ENCODE measurements at regions not wholly inside any gene's neighbourhood (a gene's known extent, or its start where the extent isn't known, plus 50 kb on each side); places are given as distances from the start of the nearest gene placed in this dataset.
"Not testable (repeated sequence)": the region's sequence is repeated elsewhere in the genome, so short reads cannot be mapped to it uniquely, and the experiment has no call there.

- Mint-ChIP-seq H3K27ac (no peak overlapping the region), H3K4me3 (no peak overlapping the region), H3K36me3 (no peaks in the 10 kb centered on the region), H3K27me3 (peaks cover 2% of the 10 kb centered on the region), H3K4me1 (no peaks in the 10 kb centered on the region), H3K9me3 (no peaks in the 10 kb centered on the region)
- ATAC-seq (ENCODE audit: low read depth) (no peak), DNase-seq (ENCODE audit: low spot score in 2 of 2) (no peak)
Observed at GRCh38 chr2:67883316-67884087, 179.3 kb downstream of the C1D start.

- no peak overlapping the region for H3K27ac Mint-ChIP-seq
- ATAC-seq (ENCODE audit: low read depth) (no peak), DNase-seq (ENCODE audit: low spot score in 2 of 2) (no peak)
- H3K27me3 Mint-ChIP-seq = peaks cover 1% of the 10 kb centered on the region
- no peak overlapping the region for H3K4me3 Mint-ChIP-seq
- H3K9me3 Mint-ChIP-seq = no peaks in the 10 kb centered on the region
- H3K36me3 Mint-ChIP-seq = no peaks in the 10 kb centered on the region
- no peaks in the 10 kb centered on the region for H3K4me1 Mint-ChIP-seq
Observed at GRCh38 chr2:67888351-67889005, 174.3 kb downstream of the C1D start.

DNA sequence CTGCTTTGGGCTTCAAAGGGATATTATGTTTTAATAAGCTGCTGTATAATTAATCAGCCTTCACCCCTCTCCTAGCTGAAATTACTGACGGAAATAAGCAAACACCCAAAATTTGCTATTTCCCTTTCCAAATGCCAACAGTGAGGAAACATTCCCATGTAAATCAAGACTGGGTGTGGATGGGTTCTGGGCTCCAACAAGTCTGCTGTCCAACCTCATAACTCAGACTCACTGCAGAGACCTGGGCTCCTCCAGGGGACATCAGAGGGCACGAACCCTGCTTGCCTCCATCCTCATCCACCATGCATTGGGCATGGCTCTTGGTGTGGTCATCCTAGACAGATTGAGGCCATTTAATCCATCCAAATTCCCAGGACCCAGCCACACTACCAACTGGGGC, 173.7 kb downstream of the C1D start:
- Mint-ChIP-seq H3K4me1 (no peaks in the 10 kb centered on the region), H3K36me3 (no peaks in the 10 kb centered on the region), H3K4me3 (no peak overlapping the region), H3K9me3 (peaks cover 2% of the 10 kb centered on the region), H3K27me3 (peaks cover 5% of the 10 kb centered on the region), H3K27ac (no peak overlapping the region)
- ATAC-seq (ENCODE audit: low read depth) = no peak
- no peak for DNase-seq (ENCODE audit: low spot score in 2 of 2)

DNA sequence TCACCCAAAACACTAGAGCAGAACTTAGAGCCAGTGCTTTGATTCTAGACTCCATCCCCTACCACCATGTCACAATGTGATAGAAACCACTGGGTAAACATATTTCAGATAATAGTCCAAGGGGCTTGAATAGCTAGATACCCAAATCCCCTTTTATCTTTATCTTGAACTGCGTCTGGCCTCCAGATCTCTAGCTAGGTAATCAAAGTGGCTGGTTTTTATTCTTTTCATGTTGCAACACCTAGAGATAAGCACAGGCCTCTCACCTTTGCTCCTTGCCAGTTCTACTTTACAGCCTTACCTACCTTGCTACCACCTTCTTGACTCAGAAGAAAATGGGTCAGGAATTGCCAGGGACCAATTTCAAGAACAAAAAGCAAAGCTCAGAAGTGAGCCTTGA, 171.2 kb downstream of the C1D start:
- H3K36me3 Mint-ChIP-seq = no peaks in the 10 kb centered on the region
- H3K27me3 Mint-ChIP-seq = peaks cover 11% of the 10 kb centered on the region
- peaks cover 2% of the 10 kb centered on the region for H3K9me3 Mint-ChIP-seq
- H3K4me1 Mint-ChIP-seq = no peaks in the 10 kb centered on the region
- H3K27ac Mint-ChIP-seq = no peak overlapping the region
- H3K4me3 Mint-ChIP-seq = no peak overlapping the region
- no peak for ATAC-seq (ENCODE audit: low read depth)
- DNase-seq (ENCODE audit: low spot score in 2 of 2) = no peak

GRCh38 chr2:67892339-67892846, 170.4 kb downstream of the C1D start:
- no peaks in the 10 kb centered on the region for H3K4me1 Mint-ChIP-seq
- DNase-seq (ENCODE audit: low spot score in 2 of 2) = no peak
- H3K27me3 Mint-ChIP-seq = peaks cover 16% of the 10 kb centered on the region
- ATAC-seq (ENCODE audit: low read depth) = no peak
- no peak overlapping the region for H3K27ac Mint-ChIP-seq
- no peak overlapping the region for H3K4me3 Mint-ChIP-seq
- H3K9me3 Mint-ChIP-seq = peaks cover 2% of the 10 kb centered on the region
- no peaks in the 10 kb centered on the region for H3K36me3 Mint-ChIP-seq

- no peak overlapping the region for H3K4me3 Mint-ChIP-seq
- no peaks in the 10 kb centered on the region for H3K4me1 Mint-ChIP-seq
- H3K9me3 Mint-ChIP-seq = peaks cover 2% of the 10 kb centered on the region
- no peak overlapping the region for H3K27ac Mint-ChIP-seq
- ATAC-seq (ENCODE audit: low read depth) = no peak
- H3K27me3 Mint-ChIP-seq = peaks cover 16% of the 10 kb centered on the region
- no peak for DNase-seq (ENCODE audit: low spot score in 2 of 2)
- H3K36me3 Mint-ChIP-seq = no peaks in the 10 kb centered on the region
Observed at GRCh38 chr2:67895227-67895941, 167.4 kb downstream of the C1D start.

GRCh38 chr2:67896076-67896475, 166.7 kb downstream of the C1D start:
- ATAC-seq (ENCODE audit: low read depth) (no peak), DNase-seq (ENCODE audit: low spot score in 2 of 2) (no peak)
- no peak overlapping the region for H3K4me3 Mint-ChIP-seq
- no peaks in the 10 kb centered on the region for H3K36me3 Mint-ChIP-seq
- H3K9me3 Mint-ChIP-seq = peaks cover 2% of the 10 kb centered on the region
- H3K27ac Mint-ChIP-seq = no peak overlapping the region
- no peaks in the 10 kb centered on the region for H3K4me1 Mint-ChIP-seq
- H3K27me3 Mint-ChIP-seq = peaks cover 14% of the 10 kb centered on the region

DNA sequence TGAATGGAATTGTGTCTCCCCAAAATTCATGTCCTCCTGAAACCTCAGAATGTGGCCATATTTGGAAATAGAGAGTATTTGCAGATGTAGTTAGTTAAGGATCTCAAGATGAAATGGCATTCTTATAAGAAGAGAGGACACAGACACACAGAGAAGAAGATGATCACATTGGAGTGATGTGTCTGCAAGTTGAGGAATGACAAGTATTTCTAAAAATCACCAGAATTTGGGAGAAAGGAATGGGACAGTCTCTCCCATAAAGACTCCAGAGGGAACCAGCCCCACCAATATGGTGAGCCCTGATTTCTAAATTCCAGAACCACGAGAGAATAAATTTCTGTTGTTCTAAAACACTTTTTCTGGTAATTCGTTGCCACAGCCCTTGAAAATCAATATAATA, 166.3 kb downstream of the C1D start:
- H3K27me3 Mint-ChIP-seq = peaks cover 14% of the 10 kb centered on the region
- DNase-seq (ENCODE audit: low spot score in 2 of 2) (no peak), ATAC-seq (ENCODE audit: low read depth) (no peak)
- H3K9me3 Mint-ChIP-seq = peaks cover 2% of the 10 kb centered on the region
- no peak overlapping the region for H3K27ac Mint-ChIP-seq
- no peaks in the 10 kb centered on the region for H3K4me1 Mint-ChIP-seq
- H3K4me3 Mint-ChIP-seq = no peak overlapping the region
- H3K36me3 Mint-ChIP-seq = no peaks in the 10 kb centered on the region

DNA sequence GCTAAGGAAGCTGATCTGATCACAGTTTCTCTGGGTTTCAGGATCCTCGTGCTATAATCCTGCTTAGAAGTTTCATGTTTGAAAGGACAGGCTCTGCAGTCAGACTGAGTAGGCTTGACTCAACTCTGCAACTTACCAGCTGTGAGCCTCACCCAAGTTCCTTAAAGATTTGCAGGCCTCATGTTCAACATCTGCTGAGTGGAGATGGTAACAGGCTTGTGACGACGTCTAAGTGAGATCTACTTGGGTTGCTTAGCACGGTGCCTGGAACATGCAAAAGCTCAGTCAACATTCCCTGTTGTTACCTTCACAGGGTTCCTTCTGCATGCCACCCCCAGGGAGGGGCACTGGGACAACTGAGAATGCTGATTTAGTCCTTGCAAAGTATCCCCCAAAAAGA, 164.2 kb downstream of the C1D start:
- Mint-ChIP-seq H3K4me3 (no peak overlapping the region), H3K27ac (no peak overlapping the region), H3K36me3 (no peaks in the 10 kb centered on the region), H3K4me1 (no peaks in the 10 kb centered on the region), H3K9me3 (peaks cover 2% of the 10 kb centered on the region), H3K27me3 (peaks cover 16% of the 10 kb centered on the region)
- no peak for DNase-seq (ENCODE audit: low spot score in 2 of 2)
- no peak for ATAC-seq (ENCODE audit: low read depth)

DNA sequence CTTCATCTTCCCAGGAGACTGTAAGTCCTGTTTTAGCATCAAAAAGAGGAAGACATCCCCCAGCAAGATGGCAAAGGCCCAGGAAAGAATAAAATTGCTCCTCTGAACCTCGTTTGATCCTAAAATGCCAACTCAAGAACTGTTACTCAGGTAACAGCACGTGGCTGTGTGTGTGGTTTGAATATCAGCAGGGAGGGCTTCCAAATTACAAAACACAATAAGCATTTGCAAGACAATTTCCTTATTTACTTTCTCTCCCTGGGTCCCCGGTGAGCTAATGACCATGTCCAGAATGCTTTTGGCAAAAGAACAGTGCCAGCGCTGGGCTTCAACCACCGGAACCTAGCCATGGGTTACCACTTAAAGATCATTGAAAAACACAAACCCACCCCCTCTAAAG, 163.6 kb downstream of the C1D start:
- Mint-ChIP-seq H3K4me3 (no peak overlapping the region), H3K4me1 (no peaks in the 10 kb centered on the region), H3K9me3 (no peaks in the 10 kb centered on the region), H3K27me3 (peaks cover 13% of the 10 kb centered on the region), H3K36me3 (no peaks in the 10 kb centered on the region), H3K27ac (no peak overlapping the region)
- ATAC-seq (ENCODE audit: low read depth) (no peak), DNase-seq (ENCODE audit: low spot score in 2 of 2) (no peak)

- peaks cover 13% of the 10 kb centered on the region for H3K27me3 Mint-ChIP-seq
- DNase-seq (ENCODE audit: low spot score in 2 of 2) (no peak), ATAC-seq (ENCODE audit: low read depth) (no peak)
- no peaks in the 10 kb centered on the region for H3K36me3 Mint-ChIP-seq
- H3K27ac Mint-ChIP-seq = no peak overlapping the region
- H3K4me1 Mint-ChIP-seq = no peaks in the 10 kb centered on the region
- H3K4me3 Mint-ChIP-seq = no peak overlapping the region
- no peaks in the 10 kb centered on the region for H3K9me3 Mint-ChIP-seq
Observed at GRCh38 chr2:67900826-67901225, 162.0 kb downstream of the C1D start.

DNA sequence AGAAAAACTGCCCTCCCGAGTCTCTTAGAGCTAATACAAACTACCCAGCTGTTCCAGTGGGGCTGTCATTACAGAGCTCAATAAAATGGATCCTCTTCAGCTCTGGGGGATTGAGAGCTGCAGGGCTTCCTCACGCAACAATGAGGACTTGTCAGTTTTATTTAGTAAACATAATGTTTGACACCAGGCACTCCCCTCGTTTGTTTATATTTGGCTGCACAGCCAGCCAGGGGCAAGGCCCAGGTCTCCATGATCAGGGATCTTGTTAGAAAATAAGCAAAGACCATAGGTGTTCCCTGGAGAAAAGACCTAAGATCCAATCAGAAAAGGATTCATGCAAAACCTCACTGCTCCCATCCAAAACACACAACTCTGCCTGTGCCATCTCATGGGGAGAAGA, 158.2 kb downstream of the C1D start:
- H3K4me3 Mint-ChIP-seq = no peak overlapping the region
- ATAC-seq (ENCODE audit: low read depth) (no peak), DNase-seq (ENCODE audit: low spot score in 2 of 2) (no peak)
- no peaks in the 10 kb centered on the region for H3K4me1 Mint-ChIP-seq
- H3K27me3 Mint-ChIP-seq = peaks cover 7% of the 10 kb centered on the region
- H3K36me3 Mint-ChIP-seq = no peaks in the 10 kb centered on the region
- H3K9me3 Mint-ChIP-seq = peaks cover 1% of the 10 kb centered on the region
- no peak overlapping the region for H3K27ac Mint-ChIP-seq

GRCh38 chr2:67904966-67905365, 157.8 kb downstream of the C1D start:
- peaks cover 1% of the 10 kb centered on the region for H3K9me3 Mint-ChIP-seq
- H3K4me1 Mint-ChIP-seq = no peaks in the 10 kb centered on the region
- no peak for ATAC-seq (ENCODE audit: low read depth)
- H3K4me3 Mint-ChIP-seq = no peak overlapping the region
- no peak overlapping the region for H3K27ac Mint-ChIP-seq
- no peak for DNase-seq (ENCODE audit: low spot score in 2 of 2)
- H3K36me3 Mint-ChIP-seq = no peaks in the 10 kb centered on the region
- peaks cover 7% of the 10 kb centered on the region for H3K27me3 Mint-ChIP-seq

DNA sequence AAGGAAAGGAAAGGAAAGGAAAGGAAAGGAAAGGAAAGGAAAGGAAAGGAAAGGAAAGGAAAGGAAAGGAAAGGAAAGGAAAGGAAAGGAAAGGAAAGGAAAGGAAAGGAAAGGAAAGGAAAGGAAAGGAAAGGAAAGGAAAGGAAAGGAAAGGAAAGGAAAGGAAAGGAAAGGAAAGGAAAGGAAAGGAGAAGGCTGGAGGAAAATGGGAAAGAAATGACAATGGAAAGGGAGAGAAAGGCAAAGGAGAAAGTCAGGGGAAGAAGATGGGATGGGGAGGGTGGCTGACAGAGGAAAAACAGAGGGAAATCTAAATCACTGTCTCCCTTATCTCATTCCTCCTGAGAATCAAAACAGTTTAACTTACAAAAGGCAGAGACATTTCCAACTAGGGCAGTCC, 156.3 kb downstream of the C1D start:
- not testable (repeated sequence) for DNase-seq (ENCODE audit: low spot score in 2 of 2); H3K27me3 Mint-ChIP-seq; H3K36me3 Mint-ChIP-seq; H3K9me3 Mint-ChIP-seq; H3K4me1 Mint-ChIP-seq; H3K4me3 Mint-ChIP-seq; H3K27ac Mint-ChIP-seq; ATAC-seq (ENCODE audit: low read depth)
